NCI-H128 (cell line): ENCODE measurements at regions not wholly inside any gene's neighbourhood (a gene's known extent, or its start where the extent isn't known, plus 50 kb on each side); places are given as distances from the start of the nearest gene placed in this dataset.

ENCODE experiments used
- DNase-seq: peaks from one replicate; lab custom pipeline; 2025; ENCODE audit not compliant: unreplicated experiment; lab: John Stamatoyannopoulos, UW

DNA sequence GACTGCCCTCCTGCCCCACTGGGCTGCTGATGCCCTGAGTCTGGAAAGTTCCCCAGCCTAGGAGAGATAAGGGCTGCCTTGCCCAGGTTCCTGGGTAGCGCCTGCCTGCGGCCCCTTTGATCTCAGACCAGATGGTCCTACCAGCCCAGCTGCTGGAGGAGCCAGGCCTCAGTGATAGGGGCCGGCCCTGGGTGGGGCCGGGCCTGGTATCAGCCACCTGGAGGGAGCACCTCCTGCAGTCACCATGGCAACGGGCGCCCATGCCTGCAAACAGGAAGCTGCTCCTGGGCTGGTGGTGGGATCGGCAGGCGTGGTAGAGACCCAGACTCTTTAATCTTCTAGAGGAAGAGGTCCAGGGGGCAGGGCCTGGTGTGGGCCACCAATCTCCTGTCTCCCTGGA, 119.7 kb upstream of the WNT4 start:
- no peak for DNase-seq

GRCh38 chr1:22263359-22263758, 120.5 kb upstream of the WNT4 start:
- DNase-seq = no peak

DNA sequence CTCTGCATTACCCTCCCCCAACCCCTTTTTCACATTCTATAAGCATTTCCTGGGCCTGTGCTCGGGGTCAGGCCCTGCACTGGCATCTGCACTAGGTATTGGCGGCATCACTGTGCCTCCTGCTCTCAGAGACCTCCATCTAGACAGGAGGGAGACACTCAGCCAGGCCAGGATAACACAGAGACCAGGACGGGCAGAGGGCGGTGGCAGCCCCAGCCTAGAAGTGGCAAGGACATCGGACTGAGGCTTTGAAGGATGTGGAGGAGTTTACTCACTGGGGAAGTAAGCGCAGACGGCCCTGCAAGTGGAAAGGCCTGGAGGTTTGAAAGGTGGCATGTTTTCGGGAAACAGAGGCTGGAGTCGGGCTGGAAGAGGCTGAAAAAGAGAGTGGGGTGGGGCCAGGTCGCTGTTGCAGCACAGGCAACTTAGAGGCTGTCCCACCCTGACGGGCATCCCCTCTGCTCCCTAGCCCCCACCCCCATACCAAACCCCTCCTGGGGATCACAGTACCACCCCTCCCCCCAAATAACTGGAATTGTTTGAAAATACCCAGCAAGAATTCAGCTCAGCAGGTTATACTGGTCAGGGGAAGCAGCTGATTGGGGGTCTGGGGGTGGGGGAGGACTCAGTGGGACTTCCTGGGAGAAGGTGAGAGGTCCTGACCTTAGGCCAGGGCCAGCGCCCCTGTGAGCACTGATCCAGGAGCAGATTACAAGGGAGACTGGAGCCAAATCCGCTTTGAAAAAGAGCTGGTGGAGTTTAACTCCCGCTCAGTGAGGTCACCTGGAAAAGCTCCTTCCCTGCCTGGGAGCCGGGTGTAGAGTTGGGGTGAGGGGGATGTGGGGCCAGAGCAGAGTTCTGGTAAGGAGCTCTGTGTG, 121.8 kb upstream of the WNT4 start:
- DNase-seq = no peak

- no peak for DNase-seq
Measured at GRCh38 chr1:22266141-22266540, 123.2 kb upstream of the WNT4 start.

GRCh38 chr1:22267413-22268175, 124.7 kb upstream of the WNT4 start:
- no peak for DNase-seq

- no peak for DNase-seq
Measured at GRCh38 chr1:22268327-22268726, 125.4 kb upstream of the WNT4 start.

- DNase-seq = no peak
Measured at GRCh38 chr1:22271847-22272801, 129.2 kb upstream of the WNT4 start.

DNA sequence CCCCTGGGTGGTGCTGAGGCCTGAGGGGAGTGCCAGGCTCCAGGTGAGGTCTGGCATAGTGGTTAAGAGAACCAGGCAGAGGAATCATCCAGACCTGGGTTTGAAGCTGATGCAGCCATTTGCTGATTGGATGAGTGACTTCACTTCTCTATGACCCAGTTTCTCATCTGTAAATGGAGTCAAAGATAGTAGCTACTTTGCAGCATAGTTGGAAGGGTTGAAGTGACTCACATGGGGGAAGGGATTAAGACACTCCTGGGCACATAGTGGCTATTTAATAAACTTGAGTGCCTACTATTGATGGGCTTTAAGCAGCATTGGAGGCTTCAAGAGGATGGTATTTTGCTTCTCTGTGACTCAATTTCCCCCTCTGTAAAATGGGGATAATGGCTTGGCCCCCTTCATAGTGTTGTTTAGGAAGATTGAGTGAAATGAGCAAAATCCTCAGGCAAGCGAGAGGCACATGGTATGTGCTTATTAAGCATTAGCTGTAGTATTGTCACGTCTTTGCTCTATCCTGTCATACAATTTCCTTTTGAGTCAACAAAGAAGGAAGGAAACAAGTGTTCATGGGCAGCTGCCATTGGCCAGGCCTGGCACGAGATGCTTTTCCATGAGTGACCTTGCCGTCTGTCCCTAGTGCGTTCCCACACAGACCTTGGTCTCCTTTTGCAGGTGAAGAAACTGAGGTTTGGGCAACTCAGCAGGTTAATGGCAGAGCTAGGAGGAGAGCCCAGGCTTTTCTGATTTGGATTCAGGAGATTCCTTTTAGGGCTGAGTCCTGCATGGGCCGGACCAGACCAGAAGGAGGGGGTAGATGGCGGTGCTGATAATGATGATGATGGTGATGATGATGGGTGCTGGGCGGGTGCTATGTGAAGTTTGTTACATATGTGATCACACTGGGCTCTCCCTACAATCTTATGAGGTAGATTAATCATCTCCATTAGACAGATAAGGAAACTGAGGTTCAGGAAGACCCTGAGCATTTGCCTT, 131.1 kb upstream of the WNT4 start:
- DNase-seq = no peak

DNA sequence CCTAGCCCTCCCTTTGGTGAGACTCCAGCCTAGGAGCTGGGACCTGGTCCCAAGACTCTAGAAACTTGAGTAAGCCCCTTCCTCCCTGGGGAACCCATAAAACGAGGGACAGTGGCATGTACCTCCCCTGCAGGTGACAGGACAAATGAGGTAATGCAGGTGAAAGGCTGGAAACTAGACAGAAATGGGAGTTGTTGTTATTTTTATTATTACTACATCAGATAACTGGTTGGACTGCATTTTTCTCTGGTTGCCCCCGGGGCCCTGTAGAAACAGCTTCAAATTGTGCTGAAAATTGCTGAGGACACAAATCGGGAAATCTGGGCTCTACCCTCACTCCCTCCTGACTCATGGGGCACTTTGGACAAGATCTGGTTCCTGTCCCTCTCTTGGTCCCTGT, 132.3 kb upstream of the WNT4 start:
- no peak for DNase-seq

GRCh38 chr1:22275626-22276395, 132.9 kb upstream of the WNT4 start:
- DNase-seq = no peak

DNA sequence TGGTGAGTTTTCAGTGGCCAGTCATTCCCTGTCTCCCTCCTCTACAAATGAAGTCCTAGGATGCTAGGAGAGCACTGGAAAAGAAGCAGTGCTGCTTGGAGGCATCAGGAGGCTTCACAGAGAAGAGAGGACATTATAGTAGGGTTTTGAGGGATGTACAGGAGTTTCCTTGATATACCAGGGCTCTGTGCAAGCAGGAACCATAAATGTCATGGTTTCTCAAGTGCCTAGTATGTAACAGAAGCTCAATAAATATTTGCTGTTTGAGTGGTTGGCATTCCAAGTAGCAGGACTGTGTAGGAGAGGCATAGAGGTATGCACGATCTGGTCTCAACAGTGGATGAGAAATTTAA, 133.5 kb upstream of the WNT4 start:
- DNase-seq = no peak

DNA sequence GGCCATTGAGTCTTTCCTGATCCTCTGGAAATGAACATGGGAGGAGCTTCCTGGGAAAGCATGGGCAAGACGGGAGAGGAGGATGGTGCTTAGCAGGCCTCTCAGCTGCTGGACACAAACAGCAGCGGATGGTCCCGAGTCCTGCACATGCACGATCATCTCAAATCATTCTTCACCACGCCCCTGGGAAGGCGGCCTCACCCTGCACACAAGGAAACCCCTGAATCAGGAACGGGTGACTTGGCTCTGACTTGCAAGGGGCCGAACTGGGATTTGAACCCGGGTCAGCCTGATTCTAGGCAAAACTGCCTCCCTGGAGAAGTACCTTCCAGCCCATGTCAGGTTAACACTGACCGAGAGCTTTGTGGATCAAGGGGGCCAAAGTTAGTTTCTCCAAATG, 134.8 kb upstream of the WNT4 start:
- DNase-seq = no peak

- DNase-seq = no peak
Measured at GRCh38 chr1:22279735-22280134, 136.8 kb upstream of the WNT4 start.

GRCh38 chr1:22280526-22280925, 137.6 kb upstream of the WNT4 start:
- no peak for DNase-seq

DNA sequence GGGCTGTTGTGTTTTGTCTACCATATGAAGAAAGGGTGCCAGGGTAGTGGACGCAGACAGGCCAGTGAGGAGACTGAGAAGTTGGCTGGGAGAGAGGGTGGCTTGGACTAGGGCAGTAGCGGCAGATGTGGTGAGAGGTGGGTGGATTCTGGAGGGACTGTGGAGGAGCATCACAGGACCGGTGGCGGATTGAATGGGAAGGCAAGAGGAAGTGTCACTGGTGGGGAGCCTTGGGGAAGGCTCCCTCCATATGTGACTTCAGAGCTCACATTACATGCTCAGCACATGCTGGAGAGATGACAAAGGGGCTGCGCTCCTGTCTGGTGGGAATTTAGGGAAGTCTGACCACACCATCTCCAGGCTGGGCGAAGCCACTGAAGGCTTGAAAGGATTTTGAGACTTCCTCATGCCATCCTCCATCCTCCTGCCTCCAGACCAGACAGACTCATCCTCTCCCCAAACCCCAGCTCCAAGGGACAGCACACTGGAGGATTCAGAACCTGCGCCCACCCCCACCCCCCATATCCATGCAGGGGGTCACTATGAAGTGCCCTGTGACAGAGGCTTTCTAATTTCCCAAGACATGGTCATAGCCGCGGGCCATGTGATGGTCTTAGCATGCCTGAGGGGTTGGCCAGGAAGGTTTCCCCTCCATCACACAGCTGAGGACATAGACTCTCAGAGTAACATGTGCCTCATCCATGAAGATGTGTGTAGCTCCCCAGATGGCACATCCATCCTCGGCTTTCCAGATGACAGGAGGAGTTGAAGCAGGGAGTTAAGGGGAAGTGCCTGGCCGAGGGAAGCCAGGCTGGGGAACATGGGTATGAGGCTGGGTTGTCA, 138.8 kb upstream of the WNT4 start:
- no peak for DNase-seq

DNA sequence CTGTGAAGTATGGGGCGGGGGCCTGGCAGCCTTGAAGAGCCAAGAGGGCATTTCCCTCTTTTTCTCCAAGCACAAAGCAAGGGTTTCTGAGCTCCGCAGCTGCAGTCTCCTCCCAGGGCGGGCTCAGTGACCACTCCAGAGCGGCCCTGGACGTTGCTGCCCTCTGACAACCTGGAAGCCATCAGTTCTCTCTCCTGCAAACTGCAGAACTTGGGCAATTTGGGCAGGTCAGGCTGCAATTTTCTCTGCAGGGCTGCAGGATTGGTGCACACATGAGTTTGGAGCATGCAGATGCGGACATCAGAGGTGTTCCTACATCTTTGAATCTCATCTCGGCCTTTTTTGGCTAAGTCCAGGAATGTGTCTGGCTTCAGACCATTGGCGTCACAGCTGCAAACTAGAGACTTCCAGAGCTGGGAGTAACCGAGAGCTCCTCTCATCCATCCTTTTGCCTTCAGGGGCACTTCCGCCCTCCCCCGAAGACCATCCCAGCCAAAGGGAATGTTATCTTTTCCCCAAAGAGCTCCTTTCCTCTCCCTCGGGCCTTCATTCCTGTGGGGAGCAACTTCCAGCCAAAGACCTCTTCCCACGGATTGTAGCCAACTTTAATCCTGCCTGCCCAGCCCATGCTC, 139.6 kb upstream of the WNT4 start:
- no peak for DNase-seq

DNA sequence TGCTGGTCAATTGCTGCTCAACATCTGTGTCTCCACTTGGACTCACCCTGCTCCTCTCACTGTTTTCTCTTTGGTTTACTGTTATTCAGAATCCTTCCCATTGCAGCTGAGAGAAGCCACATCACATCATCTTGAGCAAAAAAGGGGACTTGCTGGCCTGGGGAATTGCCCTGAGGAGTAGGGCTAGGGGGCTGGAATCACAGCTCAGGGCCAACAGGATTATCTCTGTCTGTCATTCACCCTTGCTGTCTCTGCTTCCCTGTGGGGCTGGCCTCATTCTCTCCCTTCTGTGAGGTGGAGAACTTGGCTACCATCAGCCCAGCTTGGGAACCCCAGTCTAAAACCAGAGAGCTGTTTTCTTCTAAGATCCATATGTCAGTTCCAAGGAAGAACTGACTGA, 140.7 kb upstream of the WNT4 start:
- no peak for DNase-seq

DNA sequence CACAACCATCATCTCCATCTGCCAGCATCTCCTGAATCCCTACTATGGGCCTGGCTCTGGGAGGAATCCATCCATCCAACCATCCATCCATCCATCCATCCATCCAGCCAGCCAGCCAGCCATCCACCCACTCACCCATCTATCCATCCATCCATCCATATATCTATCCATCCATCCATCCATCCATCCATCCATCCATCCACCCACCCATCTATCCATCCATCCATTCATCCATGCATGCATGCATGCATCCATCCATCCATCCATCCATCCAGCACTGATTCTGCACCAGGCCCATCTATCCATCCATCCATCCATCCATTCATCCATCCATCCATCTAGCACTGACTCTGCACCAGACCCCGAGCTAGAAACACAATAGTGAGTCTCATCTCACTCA, 141.3 kb upstream of the WNT4 start:
- no peak for DNase-seq
